Astrocyte of the spinal cord (primary cell): ENCODE measurements at regions not wholly inside any gene's neighbourhood (a gene's known extent, or its start where the extent isn't known, plus 50 kb on each side); places are given as distances from the start of the nearest gene placed in this dataset.

Source experiments
- DNase-seq: peaks from one replicate; pipeline ENCODE4 v3.0.0; 2011; ENCODE audit warnings: low read depth, low spot score
- H3K4me3 ChIP-seq: 2 replicates; pipeline ENCODE4 v1.5.1; 2011; ENCODE audit warnings: low read depth, mild to moderate bottlenecking, low read length, moderate library complexity
- CTCF ChIP-seq: IDR thresholded peaks from 2 replicates; pipeline ENCODE4 v1.5.1; 2012; ENCODE audit warnings: low read depth, mild to moderate bottlenecking, low read length, inconsistent platforms
- in situ Hi-C: cut with HindIII; loops from 2 replicates; pipeline ENCODE4 v1.10.0; 2017; ENCODE audit warnings: low sequenced_read_pairs

DNA sequence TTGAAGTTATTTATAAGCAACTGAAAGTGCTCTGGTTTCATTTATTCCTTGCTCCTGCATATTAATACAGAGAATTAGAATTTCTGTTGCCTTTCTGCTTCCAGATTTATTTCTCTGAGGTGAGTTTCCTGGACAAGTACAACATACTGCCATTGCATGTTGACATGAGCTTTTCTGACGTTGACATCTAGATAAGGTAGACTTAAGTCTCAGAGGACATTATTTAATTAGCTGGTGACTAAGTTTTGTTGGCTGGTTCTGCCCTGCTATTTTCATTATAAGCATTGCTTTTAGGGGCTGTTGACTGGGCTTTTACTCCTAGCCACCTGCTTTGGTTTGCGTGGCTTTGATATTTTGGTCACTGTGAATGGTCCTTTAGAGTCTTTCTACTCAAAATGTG lies 282.9 kb upstream of the SPRED2 start:
- no peak overlapping the region for H3K4me3 ChIP-seq
- no peak for TF ChIP-seq CTCF
- no peak for DNase-seq
- in situ Hi-C loops: no loop called here

GRCh38 chr2:65714866-65715265 lies 282.5 kb upstream of the SPRED2 start:
- in situ Hi-C loops: no loop called here
- no peak overlapping the region for H3K4me3 ChIP-seq
- no peak for TF ChIP-seq CTCF
- DNase-seq: no peak

GRCh38 chr2:65711863-65712262 lies 279.5 kb upstream of the SPRED2 start:
- DNase-seq: no peak
- TF ChIP-seq CTCF: no peak
- in situ Hi-C loops: no loop called here

GRCh38 chr2:65710779-65711295 lies 278.4 kb upstream of the SPRED2 start:
- H3K4me3 ChIP-seq: no peak overlapping the region
- TF ChIP-seq CTCF: peak; percentile 47
- in situ Hi-C loops: no loop called here
- no peak for DNase-seq

More at GRCh38 chr2:65711863-65712262, 279.5 kb upstream of the SPRED2 start:
- no peak overlapping the region for H3K4me3 ChIP-seq

GRCh38 chr2:65710356-65710755 lies 278.0 kb upstream of the SPRED2 start:
- TF ChIP-seq CTCF: no peak
- in situ Hi-C loops: no loop called here
- no peak for DNase-seq
- H3K4me3 ChIP-seq: no peak overlapping the region

- no peak for TF ChIP-seq CTCF
- no peak overlapping the region for H3K4me3 ChIP-seq
- DNase-seq: peak; percentile 8
- in situ Hi-C loops: no loop called here
Measured at GRCh38 chr2:65708086-65708485, 275.7 kb upstream of the SPRED2 start.

GRCh38 chr2:65706411-65706810 lies 274.0 kb upstream of the SPRED2 start:
- in situ Hi-C loops: no loop called here
- no peak overlapping the region for H3K4me3 ChIP-seq
- DNase-seq: no peak
- TF ChIP-seq CTCF: no peak
